ENCODE measurements at regions not wholly inside any gene's neighbourhood (a gene's known extent, or its start where the extent isn't known, plus 50 kb on each side); places are given as distances from the start of the nearest gene placed in this dataset.
A peak's percentile ranks its signal among the peaks of the same experiment; 100 is the strongest.
"Not testable (repeated sequence)": the region's sequence is repeated elsewhere in the genome, so short reads cannot be mapped to it uniquely, and the experiment has no call there.

- no peak overlapping the region for H3K27ac ChIP-seq (ENCODE audit: low read depth, low read length)
- peaks cover 10% of the 10 kb centered on the region for H3K4me1 ChIP-seq (ENCODE audit: insufficient read depth, low read length)
- no peaks in the 10 kb centered on the region for H3K27me3 ChIP-seq (ENCODE audit: insufficient read depth, low read length)
- H4K20me1 ChIP-seq (ENCODE audit: insufficient read depth, low read length), result no peaks in the 10 kb centered on the region
- no peaks in the 10 kb centered on the region for H3K9me3 ChIP-seq (ENCODE audit: low read depth, low read length)
- H3K4me2 ChIP-seq (ENCODE audit: insufficient read depth, low read length), result no peak overlapping the region
- no peaks in the 10 kb centered on the region for H3K79me2 ChIP-seq (ENCODE audit: insufficient read depth, low read length)
- no peak overlapping the region for H3K4me3 ChIP-seq (ENCODE audit: insufficient read depth, low read length)
- no peak for DNase-seq (ENCODE audit: insufficient read length, low spot score, missing footprints)
- no peak for TF ChIP-seq CTCF (IDR thresholded peaks at IDR 0.05; ENCODE audit: extremely low read depth, low read depth, low read length)
- no peaks in the 10 kb centered on the region for H3K36me3 ChIP-seq (ENCODE audit: insufficient read depth, low read length)
- peak overlapping the region; percentile 10 for H2AFZ ChIP-seq (ENCODE audit: low read length)
Measured at GRCh38 chr1:58854576-58854975, 70.7 kb upstream of the JUN start.

- Histone ChIP-seq H3K27me3 (ENCODE audit: insufficient read depth, low read length) (no peaks in the 10 kb centered on the region), H2AFZ (ENCODE audit: low read length) (no peak overlapping the region), H3K79me2 (ENCODE audit: insufficient read depth, low read length) (no peaks in the 10 kb centered on the region), H3K36me3 (ENCODE audit: insufficient read depth, low read length) (no peaks in the 10 kb centered on the region), H3K27ac (ENCODE audit: low read depth, low read length) (no peak overlapping the region), H3K4me2 (ENCODE audit: insufficient read depth, low read length) (no peak overlapping the region), H3K9me3 (ENCODE audit: low read depth, low read length) (no peaks in the 10 kb centered on the region), H3K4me1 (ENCODE audit: insufficient read depth, low read length) (peaks cover 2% of the 10 kb centered on the region), H4K20me1 (ENCODE audit: insufficient read depth, low read length) (no peaks in the 10 kb centered on the region), H3K4me3 (ENCODE audit: insufficient read depth, low read length) (no peak overlapping the region)
- TF ChIP-seq CTCF (IDR thresholded peaks at IDR 0.05; ENCODE audit: extremely low read depth, low read depth, low read length), result no peak
- no peak for DNase-seq (ENCODE audit: insufficient read length, low spot score, missing footprints)
Measured at GRCh38 chr1:58855274-58856165, 71.7 kb upstream of the JUN start.

- not testable (repeated sequence) for H3K9me3 ChIP-seq (ENCODE audit: low read depth, low read length); DNase-seq (ENCODE audit: insufficient read length, low spot score, missing footprints); H4K20me1 ChIP-seq (ENCODE audit: insufficient read depth, low read length); H3K79me2 ChIP-seq (ENCODE audit: insufficient read depth, low read length); H3K27me3 ChIP-seq (ENCODE audit: insufficient read depth, low read length); H3K36me3 ChIP-seq (ENCODE audit: insufficient read depth, low read length); H3K27ac ChIP-seq (ENCODE audit: low read depth, low read length); H2AFZ ChIP-seq (ENCODE audit: low read length); H3K4me3 ChIP-seq (ENCODE audit: insufficient read depth, low read length); H3K4me1 ChIP-seq (ENCODE audit: insufficient read depth, low read length); H3K4me2 ChIP-seq (ENCODE audit: insufficient read depth, low read length)
Measured at GRCh38 chr1:58856281-58856680, 72.4 kb upstream of the JUN start.

GRCh38 chr1:58857680-58858673, 74.1 kb upstream of the JUN start:
- H2AFZ ChIP-seq (ENCODE audit: low read length), result no peak overlapping the region
- H3K36me3 ChIP-seq (ENCODE audit: insufficient read depth, low read length), result no peaks in the 10 kb centered on the region
- no peaks in the 10 kb centered on the region for H3K9me3 ChIP-seq (ENCODE audit: low read depth, low read length)
- no peak overlapping the region for H3K4me3 ChIP-seq (ENCODE audit: insufficient read depth, low read length)
- no peak overlapping the region for H3K27ac ChIP-seq (ENCODE audit: low read depth, low read length)
- no peak for TF ChIP-seq CTCF (IDR thresholded peaks at IDR 0.05; ENCODE audit: extremely low read depth, low read depth, low read length)
- H4K20me1 ChIP-seq (ENCODE audit: insufficient read depth, low read length), result no peaks in the 10 kb centered on the region
- H3K79me2 ChIP-seq (ENCODE audit: insufficient read depth, low read length), result no peaks in the 10 kb centered on the region
- DNase-seq (ENCODE audit: insufficient read length, low spot score, missing footprints), result no peak
- no peak overlapping the region for H3K4me2 ChIP-seq (ENCODE audit: insufficient read depth, low read length)
- no peaks in the 10 kb centered on the region for H3K4me1 ChIP-seq (ENCODE audit: insufficient read depth, low read length)
- no peaks in the 10 kb centered on the region for H3K27me3 ChIP-seq (ENCODE audit: insufficient read depth, low read length)

Measured in osteoblast (primary cell).